Activated naive CD8-positive, alpha-beta T cell treated with anti-CD3 and anti-CD28 coated beads, Interleukin-2, amount 50 U/mL, for 16 hours (primary cell): ENCODE measurements at regions not wholly inside any gene's neighbourhood (a gene's known extent, or its start where the extent isn't known, plus 50 kb on each side); places are given as distances from the start of the nearest gene placed in this dataset.
"Not testable (repeated sequence)": the region's sequence is repeated elsewhere in the genome, so short reads cannot be mapped to it uniquely, and the experiment has no call there.

Source experiments
- DNase-seq: peaks from one replicate; pipeline ENCODE4 v3.0.0-alpha.2; 2020; ENCODE audit warnings: low read depth, low spot score

GRCh38 chr14:38716926-38717325 is 386.1 kb downstream of the SEC23A start:
- DNase-seq: no peak

GRCh38 chr14:38710881-38711280 is 392.2 kb downstream of the SEC23A start:
- DNase-seq: no peak

- no peak for DNase-seq
These were observed 392.8 kb downstream of the SEC23A start for GRCh38 chr14:38710196-38710595.

- DNase-seq: no peak
These were observed 397.8 kb downstream of the SEC23A start for GRCh38 chr14:38705220-38705619.

- DNase-seq: no peak
These were observed 398.8 kb downstream of the SEC23A start for GRCh38 chr14:38704220-38704619.

- no peak for DNase-seq
These were observed 406.1 kb downstream of the SEC23A start for GRCh38 chr14:38696925-38697324.

GRCh38 chr14:38693423-38693822 is 409.6 kb downstream of the SEC23A start:
- no peak for DNase-seq

GRCh38 chr14:38669027-38669426 is 413.1 kb upstream of the CLEC14A start:
- no peak for DNase-seq

- DNase-seq: no peak
These were observed 407.5 kb upstream of the CLEC14A start for GRCh38 chr14:38663382-38663781.

- no peak for DNase-seq
These were observed 406.9 kb upstream of the CLEC14A start for GRCh38 chr14:38662781-38663180.

GRCh38 chr14:38646391-38646790 is 390.5 kb upstream of the CLEC14A start:
- DNase-seq: no peak

- not testable (repeated sequence) for DNase-seq
These were observed 379.0 kb upstream of the CLEC14A start for GRCh38 chr14:38634913-38635312.

GRCh38 chr14:38629412-38629811 is 373.5 kb upstream of the CLEC14A start:
- DNase-seq: no peak

- DNase-seq: no peak
These were observed 371.3 kb upstream of the CLEC14A start for GRCh38 chr14:38627163-38627562.

- no peak for DNase-seq
These were observed 367.8 kb upstream of the CLEC14A start for GRCh38 chr14:38623661-38624060.

- DNase-seq: no peak
These were observed 362.6 kb upstream of the CLEC14A start for GRCh38 chr14:38618514-38618913.

GRCh38 chr14:38616959-38617358 is 361.1 kb upstream of the CLEC14A start:
- no peak for DNase-seq

- DNase-seq: no peak
These were observed 356.0 kb upstream of the CLEC14A start for GRCh38 chr14:38611928-38612327.

- DNase-seq: no peak
These were observed 352.4 kb upstream of the CLEC14A start for GRCh38 chr14:38608244-38608643.

- DNase-seq: no peak
These were observed 349.6 kb upstream of the CLEC14A start for GRCh38 chr14:38605193-38606114.

GRCh38 chr14:38600572-38600971 is 344.7 kb upstream of the CLEC14A start:
- not testable (repeated sequence) for DNase-seq

GRCh38 chr14:38593476-38593875 is 337.6 kb upstream of the CLEC14A start:
- DNase-seq: no peak

GRCh38 chr14:38592764-38593442 is 337.0 kb upstream of the CLEC14A start:
- DNase-seq: no peak
